ENCODE measurements at regions not wholly inside any gene's neighbourhood (a gene's known extent, or its start where the extent isn't known, plus 50 kb on each side); places are given as distances from the start of the nearest gene placed in this dataset.
"Not testable (repeated sequence)": the region's sequence is repeated elsewhere in the genome, so short reads cannot be mapped to it uniquely, and the experiment has no call there.

DNA sequence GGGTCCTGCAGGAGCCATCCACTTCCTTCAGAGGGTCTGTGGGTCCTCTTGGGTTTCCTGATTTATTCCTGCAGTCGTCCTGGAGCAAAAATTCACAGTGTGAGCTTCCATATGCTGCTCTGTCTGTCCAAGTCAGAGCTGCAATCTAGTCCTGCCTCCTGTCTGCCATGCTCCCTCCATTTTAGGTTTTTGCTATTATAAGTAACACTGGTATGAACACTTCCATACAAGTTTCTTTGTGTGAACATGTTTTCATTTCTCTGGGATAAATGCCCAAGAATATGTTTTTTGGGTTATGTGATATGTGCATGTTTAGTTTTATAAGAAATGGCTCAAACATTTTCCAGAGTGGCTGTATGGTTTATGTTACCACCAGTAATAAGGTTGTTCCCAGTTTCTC is 188.1 kb downstream of the ACTR3B start:
- no peaks in the 10 kb centered on the region for H3K27me3 ChIP-seq (ENCODE audit: control insufficient read depth, insufficient read depth, low read length)
- no peak overlapping the region for H3K27ac ChIP-seq (ENCODE audit: low read length)
- no peak overlapping the region for H3K4me3 ChIP-seq (ENCODE audit: low read length)
- no peaks in the 10 kb centered on the region for H3K4me1 ChIP-seq (ENCODE audit: control insufficient read depth, insufficient read depth, low read length)
- WGBS (ENCODE audit: insufficient coverage), result 100% methylated on average over 1 of the region's 1 CpG
- no peak for DNase-seq
- H3K9me3 ChIP-seq (replicated peaks; ENCODE audit: control insufficient read depth, low read depth, low read length), result no peaks in the 10 kb centered on the region
- no peaks in the 10 kb centered on the region for H3K36me3 ChIP-seq (ENCODE audit: control insufficient read depth, insufficient read depth, low read length)

DNA sequence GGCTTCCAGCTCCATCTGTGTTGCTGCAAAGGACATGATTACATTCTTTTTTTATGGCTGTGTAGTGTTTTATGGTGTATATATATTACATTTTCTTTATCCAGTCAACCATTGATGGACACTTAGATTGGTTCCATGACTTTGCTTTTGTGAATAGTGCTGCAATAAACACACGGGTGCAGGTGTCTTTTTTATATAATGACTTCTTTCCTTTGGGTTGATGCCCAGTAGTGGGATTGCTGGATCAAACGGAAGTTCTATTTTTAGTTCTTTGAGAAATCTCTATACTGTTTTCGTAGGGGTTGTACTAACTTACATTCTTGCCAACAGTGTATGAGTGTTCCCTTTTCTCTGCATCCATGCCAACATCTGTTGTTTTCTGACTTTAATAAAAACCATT is 189.7 kb downstream of the ACTR3B start:
- Histone ChIP-seq H3K27ac (ENCODE audit: low read length) (no peak overlapping the region), H3K27me3 (ENCODE audit: control insufficient read depth, insufficient read depth, low read length) (no peaks in the 10 kb centered on the region), H3K4me1 (ENCODE audit: control insufficient read depth, insufficient read depth, low read length) (no peaks in the 10 kb centered on the region), H3K4me3 (ENCODE audit: low read length) (no peak overlapping the region), H3K36me3 (ENCODE audit: control insufficient read depth, insufficient read depth, low read length) (no peaks in the 10 kb centered on the region), H3K9me3 (replicated peaks; ENCODE audit: control insufficient read depth, low read depth, low read length) (no peaks in the 10 kb centered on the region)
- no peak for DNase-seq
- no CpG with 5 or more reads among the region's 3 CpGs for WGBS (ENCODE audit: insufficient coverage)

DNA sequence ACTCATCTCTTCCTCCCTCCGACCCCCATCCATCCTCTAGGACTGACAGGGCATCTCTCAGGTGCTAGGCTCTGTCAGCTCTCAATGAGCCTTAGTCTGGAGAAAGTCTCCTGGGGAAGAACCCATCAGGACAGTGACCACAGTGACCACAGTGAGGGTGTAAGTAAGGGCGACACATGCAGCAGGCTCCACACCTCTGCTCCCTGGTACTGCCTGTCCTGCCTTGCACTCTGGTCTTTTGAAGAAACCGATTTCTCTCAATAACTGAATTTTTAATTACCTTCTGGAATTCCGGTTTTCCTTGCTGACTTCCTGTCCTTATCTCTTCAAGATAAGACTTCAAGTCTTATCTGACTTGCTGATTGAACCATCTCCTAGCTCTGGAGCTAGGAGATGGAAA is 190.2 kb downstream of the ACTR3B start:
- no peak for DNase-seq
- Histone ChIP-seq H3K4me1 (ENCODE audit: control insufficient read depth, insufficient read depth, low read length) (no peaks in the 10 kb centered on the region), H3K36me3 (ENCODE audit: control insufficient read depth, insufficient read depth, low read length) (no peaks in the 10 kb centered on the region), H3K4me3 (ENCODE audit: low read length) (no peak overlapping the region), H3K9me3 (replicated peaks; ENCODE audit: control insufficient read depth, low read depth, low read length) (no peaks in the 10 kb centered on the region), H3K27ac (ENCODE audit: low read length) (no peak overlapping the region), H3K27me3 (ENCODE audit: control insufficient read depth, insufficient read depth, low read length) (no peaks in the 10 kb centered on the region)
- 78% methylated on average over 1 of the region's 4 CpGs for WGBS (ENCODE audit: insufficient coverage)

GRCh38 chr7:152956006-152956405 is 196.5 kb downstream of the ACTR3B start:
- Histone ChIP-seq H3K9me3 (replicated peaks; ENCODE audit: control insufficient read depth, low read depth, low read length) (no peaks in the 10 kb centered on the region), H3K36me3 (ENCODE audit: control insufficient read depth, insufficient read depth, low read length) (no peaks in the 10 kb centered on the region), H3K4me1 (ENCODE audit: control insufficient read depth, insufficient read depth, low read length) (no peaks in the 10 kb centered on the region), H3K4me3 (ENCODE audit: low read length) (no peak overlapping the region), H3K27me3 (ENCODE audit: control insufficient read depth, insufficient read depth, low read length) (no peaks in the 10 kb centered on the region), H3K27ac (ENCODE audit: low read length) (no peak overlapping the region)
- WGBS (ENCODE audit: insufficient coverage), result no CpG with 5 or more reads among the region's 4 CpGs
- DNase-seq, result no peak

DNA sequence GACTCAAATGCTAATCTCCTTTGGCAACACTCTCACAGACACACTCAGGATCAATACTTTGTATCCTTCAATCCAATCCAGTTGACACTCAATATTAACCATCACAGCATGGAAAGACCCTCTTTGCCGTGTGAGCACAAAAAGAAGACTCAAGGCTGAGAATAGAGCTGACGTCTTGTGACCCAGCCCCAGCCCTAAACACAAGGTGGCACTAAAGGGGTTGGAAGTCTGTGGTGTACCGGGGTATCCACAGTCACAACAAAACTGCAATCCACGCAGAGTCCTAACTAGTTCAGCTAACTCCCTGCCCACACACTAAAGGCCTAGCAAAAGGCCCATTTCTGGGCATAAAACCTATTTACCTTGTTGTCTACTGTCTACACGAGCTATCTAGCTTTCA is 200.1 kb downstream of the ACTR3B start:
- Histone ChIP-seq H3K27ac (ENCODE audit: low read length) (no peak overlapping the region), H3K4me1 (ENCODE audit: control insufficient read depth, insufficient read depth, low read length) (no peaks in the 10 kb centered on the region), H3K4me3 (ENCODE audit: low read length) (no peak overlapping the region), H3K27me3 (ENCODE audit: control insufficient read depth, insufficient read depth, low read length) (no peaks in the 10 kb centered on the region), H3K9me3 (replicated peaks; ENCODE audit: control insufficient read depth, low read depth, low read length) (no peaks in the 10 kb centered on the region), H3K36me3 (ENCODE audit: control insufficient read depth, insufficient read depth, low read length) (no peaks in the 10 kb centered on the region)
- 50% methylated on average over 2 of the region's 5 CpGs for WGBS (ENCODE audit: insufficient coverage)
- no peak for DNase-seq

DNA sequence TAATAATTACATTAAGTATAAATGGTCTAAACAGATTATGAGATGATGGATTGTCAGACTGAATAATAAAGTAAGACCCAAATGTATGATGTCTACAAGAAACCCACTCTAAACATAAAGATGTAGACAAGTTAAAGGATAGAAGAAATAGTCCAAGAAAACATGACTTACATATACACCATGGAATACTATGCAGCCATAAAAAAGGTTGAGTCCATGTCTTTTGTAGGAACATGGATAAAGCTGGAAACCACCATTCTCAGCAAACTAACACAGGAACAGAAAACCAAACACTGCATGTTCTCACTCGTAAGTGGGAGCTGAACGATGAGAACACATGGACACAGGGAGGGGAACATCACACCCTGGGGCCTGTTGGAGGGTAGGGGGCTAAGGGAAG is 202.2 kb downstream of the ACTR3B start:
- H3K4me3 ChIP-seq (ENCODE audit: low read length); DNase-seq; H3K27me3 ChIP-seq (ENCODE audit: control insufficient read depth, insufficient read depth, low read length); H3K4me1 ChIP-seq (ENCODE audit: control insufficient read depth, insufficient read depth, low read length); H3K27ac ChIP-seq (ENCODE audit: low read length); H3K9me3 ChIP-seq (replicated peaks; ENCODE audit: control insufficient read depth, low read depth, low read length); H3K36me3 ChIP-seq (ENCODE audit: control insufficient read depth, insufficient read depth, low read length): not testable (repeated sequence)
- no CpG with 5 or more reads among the region's 2 CpGs for WGBS (ENCODE audit: insufficient coverage)

- no peaks in the 10 kb centered on the region for H3K4me1 ChIP-seq (ENCODE audit: control insufficient read depth, insufficient read depth, low read length)
- DNase-seq, result no peak
- H3K27me3 ChIP-seq (ENCODE audit: control insufficient read depth, insufficient read depth, low read length), result no peaks in the 10 kb centered on the region
- WGBS (ENCODE audit: insufficient coverage), result 95% methylated on average over 5 of the region's 5 CpGs
- peaks cover 9% of the 10 kb centered on the region for H3K9me3 ChIP-seq (replicated peaks; ENCODE audit: control insufficient read depth, low read depth, low read length)
- no peak overlapping the region for H3K4me3 ChIP-seq (ENCODE audit: low read length)
- H3K27ac ChIP-seq (ENCODE audit: low read length), result no peak overlapping the region
- no peaks in the 10 kb centered on the region for H3K36me3 ChIP-seq (ENCODE audit: control insufficient read depth, insufficient read depth, low read length)
Observed at GRCh38 chr7:152966189-152966588, 206.6 kb downstream of the ACTR3B start.

- H3K9me3 ChIP-seq (replicated peaks; ENCODE audit: control insufficient read depth, low read depth, low read length), result peaks cover 9% of the 10 kb centered on the region
- H3K27me3 ChIP-seq (ENCODE audit: control insufficient read depth, insufficient read depth, low read length), result no peaks in the 10 kb centered on the region
- no CpG with 5 or more reads among the region's 1 CpG for WGBS (ENCODE audit: insufficient coverage)
- no peak overlapping the region for H3K4me3 ChIP-seq (ENCODE audit: low read length)
- H3K4me1 ChIP-seq (ENCODE audit: control insufficient read depth, insufficient read depth, low read length), result no peaks in the 10 kb centered on the region
- DNase-seq, result peak; percentile 7
- H3K36me3 ChIP-seq (ENCODE audit: control insufficient read depth, insufficient read depth, low read length), result no peaks in the 10 kb centered on the region
- no peak overlapping the region for H3K27ac ChIP-seq (ENCODE audit: low read length)
Observed at GRCh38 chr7:152967958-152968357, 208.4 kb downstream of the ACTR3B start.

DNA sequence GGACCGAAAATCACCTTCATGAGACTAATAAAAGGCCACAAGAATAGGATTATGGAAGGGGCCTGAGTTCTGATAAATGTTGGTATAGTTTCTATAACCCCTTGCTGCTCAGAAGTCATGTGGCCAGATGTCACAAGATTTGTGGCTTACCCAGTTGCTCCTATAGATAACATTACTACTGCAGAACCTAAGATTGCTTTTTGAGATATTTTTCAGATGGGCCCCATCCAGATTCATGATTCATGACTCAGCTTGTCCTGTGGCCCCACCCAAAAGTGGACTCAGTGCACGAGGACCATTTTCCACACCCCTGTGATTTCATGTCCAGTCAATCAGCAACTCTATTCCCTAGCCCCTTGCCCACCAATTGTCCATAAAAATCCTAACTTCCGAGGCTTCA is 209.0 kb downstream of the ACTR3B start:
- Histone ChIP-seq H3K27me3 (ENCODE audit: control insufficient read depth, insufficient read depth, low read length) (no peaks in the 10 kb centered on the region), H3K4me1 (ENCODE audit: control insufficient read depth, insufficient read depth, low read length) (no peaks in the 10 kb centered on the region), H3K9me3 (replicated peaks; ENCODE audit: control insufficient read depth, low read depth, low read length) (peaks cover 9% of the 10 kb centered on the region), H3K27ac (ENCODE audit: low read length) (no peak overlapping the region), H3K4me3 (ENCODE audit: low read length) (no peak overlapping the region), H3K36me3 (ENCODE audit: control insufficient read depth, insufficient read depth, low read length) (no peaks in the 10 kb centered on the region)
- 17% methylated on average over 1 of the region's 3 CpGs for WGBS (ENCODE audit: insufficient coverage)
- no peak for DNase-seq

DNA sequence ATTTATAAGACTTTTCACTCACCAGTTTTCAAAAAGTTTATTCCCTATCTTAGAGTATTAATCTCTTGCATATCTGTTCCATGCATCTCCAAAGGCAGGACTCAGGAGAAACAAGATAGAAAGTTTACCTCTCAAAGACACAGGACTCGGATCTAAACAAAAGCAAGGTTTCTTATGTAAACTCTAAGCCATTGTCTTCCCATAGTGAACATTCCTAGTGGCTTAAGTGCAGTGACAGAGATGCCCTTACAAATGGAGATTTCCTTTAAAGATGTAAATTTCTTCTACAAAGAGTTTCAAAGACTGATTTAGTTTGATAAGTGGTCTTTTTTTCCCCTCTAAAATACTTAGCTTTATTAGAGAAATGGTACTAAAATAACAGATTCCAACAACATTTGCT is 209.8 kb downstream of the ACTR3B start:
- DNase-seq, result no peak
- no CpG with 5 or more reads among the region's 1 CpG for WGBS (ENCODE audit: insufficient coverage)

GRCh38 chr7:152969839-152970238 is 210.3 kb downstream of the ACTR3B start:
- Histone ChIP-seq H3K27ac (ENCODE audit: low read length) (no peak overlapping the region), H3K4me3 (ENCODE audit: low read length) (no peak overlapping the region), H3K9me3 (replicated peaks; ENCODE audit: control insufficient read depth, low read depth, low read length) (peaks cover 9% of the 10 kb centered on the region), H3K36me3 (ENCODE audit: control insufficient read depth, insufficient read depth, low read length) (no peaks in the 10 kb centered on the region), H3K27me3 (ENCODE audit: control insufficient read depth, insufficient read depth, low read length) (no peaks in the 10 kb centered on the region), H3K4me1 (ENCODE audit: control insufficient read depth, insufficient read depth, low read length) (no peaks in the 10 kb centered on the region)
- WGBS (ENCODE audit: insufficient coverage), result no CpG with 5 or more reads among the region's 1 CpG
- no peak for DNase-seq

More for the DNA sequence above, 209.8 kb downstream of the ACTR3B start:
- Histone ChIP-seq H3K27me3 (ENCODE audit: control insufficient read depth, insufficient read depth, low read length) (no peaks in the 10 kb centered on the region), H3K9me3 (replicated peaks; ENCODE audit: control insufficient read depth, low read depth, low read length) (peaks cover 9% of the 10 kb centered on the region), H3K4me3 (ENCODE audit: low read length) (no peak overlapping the region), H3K36me3 (ENCODE audit: control insufficient read depth, insufficient read depth, low read length) (no peaks in the 10 kb centered on the region), H3K4me1 (ENCODE audit: control insufficient read depth, insufficient read depth, low read length) (no peaks in the 10 kb centered on the region), H3K27ac (ENCODE audit: low read length) (no peak overlapping the region)
